ENCODE measurements at regions not wholly inside any gene's neighbourhood (a gene's known extent, or its start where the extent isn't known, plus 50 kb on each side); places are given as distances from the start of the nearest gene placed in this dataset.

DNA sequence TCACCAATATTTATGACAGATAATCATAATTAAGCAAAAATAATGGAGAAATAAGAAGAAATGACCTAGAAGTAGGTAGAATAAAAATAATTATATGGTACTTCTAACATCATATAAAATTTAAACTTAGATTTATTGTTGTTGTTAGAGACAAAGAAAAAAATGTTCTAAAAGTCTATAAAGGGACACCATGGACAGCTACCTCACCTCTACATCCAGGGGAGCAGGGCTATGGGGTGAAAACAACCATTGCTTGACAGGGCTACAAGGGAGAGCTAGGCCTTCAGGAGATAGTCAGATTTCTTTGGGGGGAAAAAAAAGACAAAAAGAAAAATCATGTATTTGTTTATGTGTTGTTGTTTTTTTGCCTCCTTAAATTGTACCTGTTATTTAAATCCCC is 841.9 kb downstream of the VGLL3 start:
- DNase-seq (ENCODE audit: low read depth in 1 of 2, low spot score in 1 of 2) = no peak
- Histone ChIP-seq H3K4me3 (replicated peaks; ENCODE audit: insufficient read depth, low read length) (no peak overlapping the region), H3K27ac (replicated peaks) (no peak overlapping the region), H3K27me3 (ENCODE audit: insufficient read depth, poor library complexity, severe bottlenecking) (no peaks in the 10 kb centered on the region)
- TF ChIP-seq, protein P1, sequence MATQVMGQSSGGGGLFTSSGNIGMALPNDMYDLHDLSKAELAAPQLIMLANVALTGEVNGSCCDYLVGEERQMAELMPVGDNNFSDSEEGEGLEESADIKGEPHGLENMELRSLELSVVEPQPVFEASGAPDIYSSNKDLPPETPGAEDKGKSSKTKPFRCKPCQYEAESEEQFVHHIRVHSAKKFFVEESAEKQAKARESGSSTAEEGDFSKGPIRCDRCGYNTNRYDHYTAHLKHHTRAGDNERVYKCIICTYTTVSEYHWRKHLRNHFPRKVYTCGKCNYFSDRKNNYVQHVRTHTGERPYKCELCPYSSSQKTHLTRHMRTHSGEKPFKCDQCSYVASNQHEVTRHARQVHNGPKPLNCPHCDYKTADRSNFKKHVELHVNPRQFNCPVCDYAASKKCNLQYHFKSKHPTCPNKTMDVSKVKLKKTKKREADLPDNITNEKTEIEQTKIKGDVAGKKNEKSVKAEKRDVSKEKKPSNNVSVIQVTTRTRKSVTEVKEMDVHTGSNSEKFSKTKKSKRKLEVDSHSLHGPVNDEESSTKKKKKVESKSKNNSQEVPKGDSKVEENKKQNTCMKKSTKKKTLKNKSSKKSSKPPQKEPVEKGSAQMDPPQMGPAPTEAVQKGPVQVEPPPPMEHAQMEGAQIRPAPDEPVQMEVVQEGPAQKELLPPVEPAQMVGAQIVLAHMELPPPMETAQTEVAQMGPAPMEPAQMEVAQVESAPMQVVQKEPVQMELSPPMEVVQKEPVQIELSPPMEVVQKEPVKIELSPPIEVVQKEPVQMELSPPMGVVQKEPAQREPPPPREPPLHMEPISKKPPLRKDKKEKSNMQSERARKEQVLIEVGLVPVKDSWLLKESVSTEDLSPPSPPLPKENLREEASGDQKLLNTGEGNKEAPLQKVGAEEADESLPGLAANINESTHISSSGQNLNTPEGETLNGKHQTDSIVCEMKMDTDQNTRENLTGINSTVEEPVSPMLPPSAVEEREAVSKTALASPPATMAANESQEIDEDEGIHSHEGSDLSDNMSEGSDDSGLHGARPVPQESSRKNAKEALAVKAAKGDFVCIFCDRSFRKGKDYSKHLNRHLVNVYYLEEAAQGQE (IDR thresholded peaks at IDR 0.05; ENCODE audit: insufficient replicate concordance, low read depth) = peak; percentile 69
- no peak for TF ChIP-seq SPI1 (IDR thresholded peaks at IDR 0.05; ENCODE audit: borderline replicate concordance, low read depth)

DNA sequence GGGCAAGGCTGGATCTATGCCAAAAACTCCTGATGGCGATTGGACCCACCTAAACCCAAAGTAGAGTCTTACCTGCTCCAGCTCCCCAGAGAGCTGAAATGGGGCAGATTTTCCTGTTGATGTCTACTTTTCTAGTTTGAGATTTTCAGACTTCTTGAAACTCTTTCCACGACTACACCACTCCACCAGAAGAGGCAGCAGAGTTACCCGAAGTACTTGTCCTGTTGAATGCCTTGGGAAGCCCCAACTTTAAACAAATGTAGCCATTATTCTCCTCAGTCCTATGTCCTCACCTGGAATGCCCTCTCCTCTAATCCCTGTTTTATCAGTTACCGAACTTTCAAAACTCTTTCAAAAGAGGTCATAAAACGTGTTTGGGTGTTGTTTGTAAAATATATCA is 843.8 kb downstream of the VGLL3 start:
- TF ChIP-seq GABPA (IDR thresholded peaks at IDR 0.05; ENCODE audit: low read depth) = no peak
- TF ChIP-seq, protein P1 (IDR thresholded peaks at IDR 0.05; ENCODE audit: insufficient replicate concordance, low read depth) = no peak
- TF ChIP-seq, protein P2, sequence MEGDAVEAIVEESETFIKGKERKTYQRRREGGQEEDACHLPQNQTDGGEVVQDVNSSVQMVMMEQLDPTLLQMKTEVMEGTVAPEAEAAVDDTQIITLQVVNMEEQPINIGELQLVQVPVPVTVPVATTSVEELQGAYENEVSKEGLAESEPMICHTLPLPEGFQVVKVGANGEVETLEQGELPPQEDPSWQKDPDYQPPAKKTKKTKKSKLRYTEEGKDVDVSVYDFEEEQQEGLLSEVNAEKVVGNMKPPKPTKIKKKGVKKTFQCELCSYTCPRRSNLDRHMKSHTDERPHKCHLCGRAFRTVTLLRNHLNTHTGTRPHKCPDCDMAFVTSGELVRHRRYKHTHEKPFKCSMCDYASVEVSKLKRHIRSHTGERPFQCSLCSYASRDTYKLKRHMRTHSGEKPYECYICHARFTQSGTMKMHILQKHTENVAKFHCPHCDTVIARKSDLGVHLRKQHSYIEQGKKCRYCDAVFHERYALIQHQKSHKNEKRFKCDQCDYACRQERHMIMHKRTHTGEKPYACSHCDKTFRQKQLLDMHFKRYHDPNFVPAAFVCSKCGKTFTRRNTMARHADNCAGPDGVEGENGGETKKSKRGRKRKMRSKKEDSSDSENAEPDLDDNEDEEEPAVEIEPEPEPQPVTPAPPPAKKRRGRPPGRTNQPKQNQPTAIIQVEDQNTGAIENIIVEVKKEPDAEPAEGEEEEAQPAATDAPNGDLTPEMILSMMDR (IDR thresholded peaks at IDR 0.05; ENCODE audit: insufficient read depth, low read length) = no peak
- Histone ChIP-seq H3K27ac (replicated peaks) (no peak overlapping the region), H3K4me3 (replicated peaks; ENCODE audit: insufficient read depth, low read length) (no peak overlapping the region), H3K27me3 (ENCODE audit: insufficient read depth, poor library complexity, severe bottlenecking) (no peaks in the 10 kb centered on the region)
- no peak for DNase-seq (ENCODE audit: low read depth in 1 of 2, low spot score in 1 of 2)

DNA sequence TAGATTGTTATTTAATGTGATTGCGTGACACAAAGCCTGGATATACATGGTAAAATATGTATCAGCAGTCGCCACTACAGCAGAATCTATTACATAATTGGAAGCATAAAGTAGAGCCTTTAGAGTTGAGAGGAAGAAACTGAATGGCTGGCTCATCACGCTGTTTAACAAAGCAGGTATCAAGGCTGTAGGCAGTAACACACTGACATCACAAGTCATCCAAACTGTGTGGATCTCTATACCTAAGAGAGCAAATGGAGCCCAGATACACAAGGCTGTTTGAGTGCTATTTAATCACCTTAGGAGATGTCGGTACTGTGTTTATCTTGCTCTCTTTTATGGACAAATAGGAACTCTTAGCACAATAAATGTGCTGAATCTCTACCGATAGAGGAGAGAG is 864.4 kb downstream of the VGLL3 start:
- TF ChIP-seq SPI1 (IDR thresholded peaks at IDR 0.05; ENCODE audit: borderline replicate concordance, low read depth) = no peak
- no peak for DNase-seq (ENCODE audit: low read depth in 1 of 2, low spot score in 1 of 2)
- H3K27me3 ChIP-seq (ENCODE audit: insufficient read depth, poor library complexity, severe bottlenecking) = no peaks in the 10 kb centered on the region

More for the DNA sequence above, 864.4 kb downstream of the VGLL3 start:
- no peak overlapping the region for H3K4me3 ChIP-seq (replicated peaks; ENCODE audit: insufficient read depth, low read length)
- H3K27ac ChIP-seq (replicated peaks) = no peak overlapping the region

Data from HL-60 (cell line).